WTC11 (cell line): ENCODE measurements at regions not wholly inside any gene's neighbourhood (a gene's known extent, or its start where the extent isn't known, plus 50 kb on each side); places are given as distances from the start of the nearest gene placed in this dataset.

Experiments
- ATAC-seq: fragments of 200-7000 bp; cut with Tn5 transposase; 2 replicates; pipeline ENCODE4 v1.10.0; 2021; ENCODE audit warnings: mild to moderate bottlenecking, moderate library complexity
- CTCF ChIA-PET: fragments of 300-600 bp; sonication (Branson Sonifier 250); formaldehyde crosslinking; loops from one replicate; lab custom pipeline; 2021; ENCODE audit warnings: antibody characterized with exemption; lab: Charles Lee
- POLR2A ChIA-PET: fragments of 350-600 bp; sonication (Branson Sonifier 250); formaldehyde crosslinking; loops from one replicate; lab custom pipeline; 2021; ENCODE audit warnings: antibody characterized with exemption; lab: Charles Lee
- DNase-seq: peaks from one replicate; pipeline ENCODE4 v3.0.0; 2021; ENCODE audit warnings: low spot score
- H3K27ac Mint-ChIP-seq: 2 replicates; pipeline ENCODE4 v1.8.0; 2021; ENCODE audit warnings: mixed read lengths
- H3K27me3 Mint-ChIP-seq: 2 replicates; pipeline ENCODE4 v1.8.0; 2021; ENCODE audit warnings: low read depth, mild to moderate bottlenecking, moderate library complexity, mixed read lengths
- H3K36me3 Mint-ChIP-seq: 2 replicates; pipeline ENCODE4 v1.8.0; 2021; ENCODE audit warnings: mixed read lengths
- H3K4me1 Mint-ChIP-seq: 2 replicates; pipeline ENCODE4 v1.8.0; 2022; ENCODE audit warnings: mixed read lengths
- H3K4me3 Mint-ChIP-seq: 2 replicates; pipeline ENCODE4 v1.8.0; 2021; ENCODE audit warnings: mild to moderate bottlenecking, moderate library complexity, mixed read lengths
- H3K9me3 Mint-ChIP-seq: 2 replicates; pipeline ENCODE4 v1.8.0; 2021; ENCODE audit warnings: mixed read lengths
- CREM ChIP-seq: sonication (generic); formaldehyde crosslinking; IDR thresholded peaks from 2 replicates; pipeline ENCODE4 v1.8.1; 2022; ENCODE audit warnings: mild to moderate bottlenecking, missing genetic modification reagents, moderate library complexity
- IRF2 ChIP-seq: sonication (generic); formaldehyde crosslinking; IDR thresholded peaks from 2 replicates; pipeline ENCODE4 v1.8.0; 2022; ENCODE audit warnings: low read depth, missing genetic modification reagents, borderline replicate concordance
- ZNF416 ChIP-seq: fragments of 250-450 bp; sonication (Bioruptor Pico); IDR thresholded peaks from 2 replicates; pipeline ENCODE4 v1.9.0; 2021; ENCODE audit warnings: mild to moderate bottlenecking, inconsistent platforms
- TF ChIP-seq, protein P1 (sequence below): sonication (generic); formaldehyde crosslinking; IDR thresholded peaks from 2 replicates; pipeline ENCODE4 v1.8.0; 2023; ENCODE audit warnings: missing genetic modification reagents, mild to moderate bottlenecking, borderline replicate concordance
- TF ChIP-seq, protein P2 (sequence below): sonication (generic); formaldehyde crosslinking; IDR thresholded peaks from 2 replicates; pipeline ENCODE4 v1.8.1; 2023; ENCODE audit warnings: mild to moderate bottlenecking, missing genetic modification reagents, moderate library complexity
- TF ChIP-seq, protein P3 (sequence below): sonication (generic); formaldehyde crosslinking; IDR thresholded peaks from 2 replicates; pipeline ENCODE4 v1.8.0; 2022; ENCODE audit warnings: missing genetic modification reagents
- TF ChIP-seq, protein P4 (sequence below): sonication (generic); formaldehyde crosslinking; IDR thresholded peaks from 2 replicates; pipeline ENCODE4 v1.8.0; 2023; ENCODE audit warnings: mild to moderate bottlenecking, missing genetic modification reagents
- TF ChIP-seq, protein P5 (sequence below): sonication (generic); formaldehyde crosslinking; IDR thresholded peaks from 2 replicates; pipeline ENCODE4 v1.8.1; 2022; ENCODE audit warnings: mild to moderate bottlenecking, missing genetic modification reagents, moderate library complexity, borderline replicate concordance
- TF ChIP-seq, protein P6 (sequence below): sonication (generic); formaldehyde crosslinking; IDR thresholded peaks from 2 replicates; pipeline ENCODE4 v1.8.0; 2022; ENCODE audit warnings: mild to moderate bottlenecking, missing genetic modification reagents
- TF ChIP-seq, protein P7 (sequence below): fragments of 250-450 bp; sonication (Bioruptor Pico); IDR thresholded peaks from 2 replicates; pipeline ENCODE4 v2.1.2; 2022; ENCODE audit warnings: mild to moderate bottlenecking, moderate library complexity
- TF ChIP-seq, protein P8 (sequence below): fragments of 200-600 bp; IDR thresholded peaks from 2 replicates; pipeline ENCODE4 v1.8.0; 2022; ENCODE audit warnings: antibody characterized with exemption
- TF ChIP-seq, protein P9 (sequence below): sonication (generic); formaldehyde crosslinking; conservative IDR thresholded peaks from 2 replicates; pipeline ENCODE4 v1.8.1; 2023; ENCODE audit warnings: mild to moderate bottlenecking, low read depth, missing genetic modification reagents, moderate library complexity
- TF ChIP-seq, protein P10 (sequence below): sonication (generic); formaldehyde crosslinking; conservative IDR thresholded peaks from 2 replicates; pipeline ENCODE4 v1.8.1; 2022; ENCODE audit warnings: mild to moderate bottlenecking, missing genetic modification reagents
- TF ChIP-seq, protein P11 (sequence below): sonication (generic); formaldehyde crosslinking; IDR thresholded peaks from 2 replicates; pipeline ENCODE4 v1.8.0; 2022; ENCODE audit warnings: mild to moderate bottlenecking, missing genetic modification reagents

DNA sequence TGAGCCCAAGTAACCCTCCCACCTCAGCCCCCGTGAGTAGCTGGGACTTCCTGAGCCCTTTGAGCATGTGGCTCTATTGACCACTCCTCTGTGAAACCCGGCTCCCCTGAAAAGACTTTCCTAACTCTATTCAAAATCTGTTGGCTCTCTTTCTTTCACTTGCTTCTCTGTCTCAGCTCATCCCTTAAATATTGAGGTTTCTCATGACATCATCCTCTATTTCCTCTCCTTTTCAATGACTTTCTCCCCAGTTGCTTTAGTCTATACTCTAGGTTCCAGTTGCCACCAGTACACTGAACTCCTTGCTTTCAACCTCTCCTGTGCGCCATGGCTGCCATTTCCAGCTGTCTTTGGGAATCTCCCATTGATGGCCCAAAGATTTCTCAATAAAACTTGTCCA is 79.8 kb upstream of the STK17B start:
- Mint-ChIP-seq H3K27me3 (no peaks in the 10 kb centered on the region), H3K4me3 (no peak overlapping the region), H3K27ac (no peak overlapping the region), H3K9me3 (no peaks in the 10 kb centered on the region), H3K4me1 (no peaks in the 10 kb centered on the region), H3K36me3 (no peaks in the 10 kb centered on the region)
- ChIA-PET POLR2A (no interaction called here), CTCF (no interaction called here)
- no peak for DNase-seq
- ATAC-seq, result no peak
- TF ChIP-seq, protein P1, sequence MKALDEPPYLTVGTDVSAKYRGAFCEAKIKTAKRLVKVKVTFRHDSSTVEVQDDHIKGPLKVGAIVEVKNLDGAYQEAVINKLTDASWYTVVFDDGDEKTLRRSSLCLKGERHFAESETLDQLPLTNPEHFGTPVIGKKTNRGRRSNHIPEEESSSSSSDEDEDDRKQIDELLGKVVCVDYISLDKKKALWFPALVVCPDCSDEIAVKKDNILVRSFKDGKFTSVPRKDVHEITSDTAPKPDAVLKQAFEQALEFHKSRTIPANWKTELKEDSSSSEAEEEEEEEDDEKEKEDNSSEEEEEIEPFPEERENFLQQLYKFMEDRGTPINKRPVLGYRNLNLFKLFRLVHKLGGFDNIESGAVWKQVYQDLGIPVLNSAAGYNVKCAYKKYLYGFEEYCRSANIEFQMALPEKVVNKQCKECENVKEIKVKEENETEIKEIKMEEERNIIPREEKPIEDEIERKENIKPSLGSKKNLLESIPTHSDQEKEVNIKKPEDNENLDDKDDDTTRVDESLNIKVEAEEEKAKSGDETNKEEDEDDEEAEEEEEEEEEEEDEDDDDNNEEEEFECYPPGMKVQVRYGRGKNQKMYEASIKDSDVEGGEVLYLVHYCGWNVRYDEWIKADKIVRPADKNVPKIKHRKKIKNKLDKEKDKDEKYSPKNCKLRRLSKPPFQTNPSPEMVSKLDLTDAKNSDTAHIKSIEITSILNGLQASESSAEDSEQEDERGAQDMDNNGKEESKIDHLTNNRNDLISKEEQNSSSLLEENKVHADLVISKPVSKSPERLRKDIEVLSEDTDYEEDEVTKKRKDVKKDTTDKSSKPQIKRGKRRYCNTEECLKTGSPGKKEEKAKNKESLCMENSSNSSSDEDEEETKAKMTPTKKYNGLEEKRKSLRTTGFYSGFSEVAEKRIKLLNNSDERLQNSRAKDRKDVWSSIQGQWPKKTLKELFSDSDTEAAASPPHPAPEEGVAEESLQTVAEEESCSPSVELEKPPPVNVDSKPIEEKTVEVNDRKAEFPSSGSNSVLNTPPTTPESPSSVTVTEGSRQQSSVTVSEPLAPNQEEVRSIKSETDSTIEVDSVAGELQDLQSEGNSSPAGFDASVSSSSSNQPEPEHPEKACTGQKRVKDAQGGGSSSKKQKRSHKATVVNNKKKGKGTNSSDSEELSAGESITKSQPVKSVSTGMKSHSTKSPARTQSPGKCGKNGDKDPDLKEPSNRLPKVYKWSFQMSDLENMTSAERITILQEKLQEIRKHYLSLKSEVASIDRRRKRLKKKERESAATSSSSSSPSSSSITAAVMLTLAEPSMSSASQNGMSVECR (CRISPR knock-in tag), result no peak
- TF ChIP-seq, protein P2, sequence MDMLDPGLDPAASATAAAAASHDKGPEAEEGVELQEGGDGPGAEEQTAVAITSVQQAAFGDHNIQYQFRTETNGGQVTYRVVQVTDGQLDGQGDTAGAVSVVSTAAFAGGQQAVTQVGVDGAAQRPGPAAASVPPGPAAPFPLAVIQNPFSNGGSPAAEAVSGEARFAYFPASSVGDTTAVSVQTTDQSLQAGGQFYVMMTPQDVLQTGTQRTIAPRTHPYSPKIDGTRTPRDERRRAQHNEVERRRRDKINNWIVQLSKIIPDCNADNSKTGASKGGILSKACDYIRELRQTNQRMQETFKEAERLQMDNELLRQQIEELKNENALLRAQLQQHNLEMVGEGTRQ (CRISPR knock-in tag), result no peak
- TF ChIP-seq, protein P3, sequence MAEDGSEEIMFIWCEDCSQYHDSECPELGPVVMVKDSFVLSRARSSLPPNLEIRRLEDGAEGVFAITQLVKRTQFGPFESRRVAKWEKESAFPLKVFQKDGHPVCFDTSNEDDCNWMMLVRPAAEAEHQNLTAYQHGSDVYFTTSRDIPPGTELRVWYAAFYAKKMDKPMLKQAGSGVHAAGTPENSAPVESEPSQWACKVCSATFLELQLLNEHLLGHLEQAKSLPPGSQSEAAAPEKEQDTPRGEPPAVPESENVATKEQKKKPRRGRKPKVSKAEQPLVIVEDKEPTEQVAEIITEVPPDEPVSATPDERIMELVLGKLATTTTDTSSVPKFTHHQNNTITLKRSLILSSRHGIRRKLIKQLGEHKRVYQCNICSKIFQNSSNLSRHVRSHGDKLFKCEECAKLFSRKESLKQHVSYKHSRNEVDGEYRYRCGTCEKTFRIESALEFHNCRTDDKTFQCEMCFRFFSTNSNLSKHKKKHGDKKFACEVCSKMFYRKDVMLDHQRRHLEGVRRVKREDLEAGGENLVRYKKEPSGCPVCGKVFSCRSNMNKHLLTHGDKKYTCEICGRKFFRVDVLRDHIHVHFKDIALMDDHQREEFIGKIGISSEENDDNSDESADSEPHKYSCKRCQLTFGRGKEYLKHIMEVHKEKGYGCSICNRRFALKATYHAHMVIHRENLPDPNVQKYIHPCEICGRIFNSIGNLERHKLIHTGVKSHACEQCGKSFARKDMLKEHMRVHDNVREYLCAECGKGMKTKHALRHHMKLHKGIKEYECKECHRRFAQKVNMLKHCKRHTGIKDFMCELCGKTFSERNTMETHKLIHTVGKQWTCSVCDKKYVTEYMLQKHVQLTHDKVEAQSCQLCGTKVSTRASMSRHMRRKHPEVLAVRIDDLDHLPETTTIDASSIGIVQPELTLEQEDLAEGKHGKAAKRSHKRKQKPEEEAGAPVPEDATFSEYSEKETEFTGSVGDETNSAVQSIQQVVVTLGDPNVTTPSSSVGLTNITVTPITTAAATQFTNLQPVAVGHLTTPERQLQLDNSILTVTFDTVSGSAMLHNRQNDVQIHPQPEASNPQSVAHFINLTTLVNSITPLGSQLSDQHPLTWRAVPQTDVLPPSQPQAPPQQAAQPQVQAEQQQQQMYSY, result no peak
- TF ChIP-seq, protein P4, sequence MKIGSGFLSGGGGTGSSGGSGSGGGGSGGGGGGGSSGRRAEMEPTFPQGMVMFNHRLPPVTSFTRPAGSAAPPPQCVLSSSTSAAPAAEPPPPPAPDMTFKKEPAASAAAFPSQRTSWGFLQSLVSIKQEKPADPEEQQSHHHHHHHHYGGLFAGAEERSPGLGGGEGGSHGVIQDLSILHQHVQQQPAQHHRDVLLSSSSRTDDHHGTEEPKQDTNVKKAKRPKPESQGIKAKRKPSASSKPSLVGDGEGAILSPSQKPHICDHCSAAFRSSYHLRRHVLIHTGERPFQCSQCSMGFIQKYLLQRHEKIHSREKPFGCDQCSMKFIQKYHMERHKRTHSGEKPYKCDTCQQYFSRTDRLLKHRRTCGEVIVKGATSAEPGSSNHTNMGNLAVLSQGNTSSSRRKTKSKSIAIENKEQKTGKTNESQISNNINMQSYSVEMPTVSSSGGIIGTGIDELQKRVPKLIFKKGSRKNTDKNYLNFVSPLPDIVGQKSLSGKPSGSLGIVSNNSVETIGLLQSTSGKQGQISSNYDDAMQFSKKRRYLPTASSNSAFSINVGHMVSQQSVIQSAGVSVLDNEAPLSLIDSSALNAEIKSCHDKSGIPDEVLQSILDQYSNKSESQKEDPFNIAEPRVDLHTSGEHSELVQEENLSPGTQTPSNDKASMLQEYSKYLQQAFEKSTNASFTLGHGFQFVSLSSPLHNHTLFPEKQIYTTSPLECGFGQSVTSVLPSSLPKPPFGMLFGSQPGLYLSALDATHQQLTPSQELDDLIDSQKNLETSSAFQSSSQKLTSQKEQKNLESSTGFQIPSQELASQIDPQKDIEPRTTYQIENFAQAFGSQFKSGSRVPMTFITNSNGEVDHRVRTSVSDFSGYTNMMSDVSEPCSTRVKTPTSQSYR (CRISPR knock-in tag), result no peak
- no peak for TF ChIP-seq ZNF416 (CRISPR knock-in tag)
- TF ChIP-seq, protein P5, sequence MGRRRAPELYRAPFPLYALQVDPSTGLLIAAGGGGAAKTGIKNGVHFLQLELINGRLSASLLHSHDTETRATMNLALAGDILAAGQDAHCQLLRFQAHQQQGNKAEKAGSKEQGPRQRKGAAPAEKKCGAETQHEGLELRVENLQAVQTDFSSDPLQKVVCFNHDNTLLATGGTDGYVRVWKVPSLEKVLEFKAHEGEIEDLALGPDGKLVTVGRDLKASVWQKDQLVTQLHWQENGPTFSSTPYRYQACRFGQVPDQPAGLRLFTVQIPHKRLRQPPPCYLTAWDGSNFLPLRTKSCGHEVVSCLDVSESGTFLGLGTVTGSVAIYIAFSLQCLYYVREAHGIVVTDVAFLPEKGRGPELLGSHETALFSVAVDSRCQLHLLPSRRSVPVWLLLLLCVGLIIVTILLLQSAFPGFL (CRISPR knock-in tag), result no peak
- TF ChIP-seq, protein P6, sequence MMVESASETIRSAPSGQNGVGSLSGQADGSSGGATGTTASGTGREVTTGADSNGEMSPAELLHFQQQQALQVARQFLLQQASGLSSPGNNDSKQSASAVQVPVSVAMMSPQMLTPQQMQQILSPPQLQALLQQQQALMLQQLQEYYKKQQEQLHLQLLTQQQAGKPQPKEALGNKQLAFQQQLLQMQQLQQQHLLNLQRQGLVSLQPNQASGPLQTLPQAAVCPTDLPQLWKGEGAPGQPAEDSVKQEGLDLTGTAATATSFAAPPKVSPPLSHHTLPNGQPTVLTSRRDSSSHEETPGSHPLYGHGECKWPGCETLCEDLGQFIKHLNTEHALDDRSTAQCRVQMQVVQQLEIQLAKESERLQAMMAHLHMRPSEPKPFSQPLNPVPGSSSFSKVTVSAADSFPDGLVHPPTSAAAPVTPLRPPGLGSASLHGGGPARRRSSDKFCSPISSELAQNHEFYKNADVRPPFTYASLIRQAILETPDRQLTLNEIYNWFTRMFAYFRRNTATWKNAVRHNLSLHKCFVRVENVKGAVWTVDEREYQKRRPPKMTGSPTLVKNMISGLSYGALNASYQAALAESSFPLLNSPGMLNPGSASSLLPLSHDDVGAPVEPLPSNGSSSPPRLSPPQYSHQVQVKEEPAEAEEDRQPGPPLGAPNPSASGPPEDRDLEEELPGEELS (CRISPR knock-in tag), result no peak
- TF ChIP-seq, protein P7, sequence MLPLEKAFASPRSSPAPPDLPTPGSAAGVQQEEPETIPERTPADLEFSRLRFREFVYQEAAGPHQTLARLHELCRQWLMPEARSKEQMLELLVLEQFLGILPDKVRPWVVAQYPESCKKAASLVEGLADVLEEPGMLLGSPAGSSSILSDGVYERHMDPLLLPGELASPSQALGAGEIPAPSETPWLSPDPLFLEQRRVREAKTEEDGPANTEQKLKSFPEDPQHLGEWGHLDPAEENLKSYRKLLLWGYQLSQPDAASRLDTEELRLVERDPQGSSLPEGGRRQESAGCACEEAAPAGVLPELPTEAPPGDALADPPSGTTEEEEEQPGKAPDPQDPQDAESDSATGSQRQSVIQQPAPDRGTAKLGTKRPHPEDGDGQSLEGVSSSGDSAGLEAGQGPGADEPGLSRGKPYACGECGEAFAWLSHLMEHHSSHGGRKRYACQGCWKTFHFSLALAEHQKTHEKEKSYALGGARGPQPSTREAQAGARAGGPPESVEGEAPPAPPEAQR (CRISPR knock-in tag), result no peak
- TF ChIP-seq IRF2 (CRISPR knock-in tag), result no peak
- TF ChIP-seq, protein P8, sequence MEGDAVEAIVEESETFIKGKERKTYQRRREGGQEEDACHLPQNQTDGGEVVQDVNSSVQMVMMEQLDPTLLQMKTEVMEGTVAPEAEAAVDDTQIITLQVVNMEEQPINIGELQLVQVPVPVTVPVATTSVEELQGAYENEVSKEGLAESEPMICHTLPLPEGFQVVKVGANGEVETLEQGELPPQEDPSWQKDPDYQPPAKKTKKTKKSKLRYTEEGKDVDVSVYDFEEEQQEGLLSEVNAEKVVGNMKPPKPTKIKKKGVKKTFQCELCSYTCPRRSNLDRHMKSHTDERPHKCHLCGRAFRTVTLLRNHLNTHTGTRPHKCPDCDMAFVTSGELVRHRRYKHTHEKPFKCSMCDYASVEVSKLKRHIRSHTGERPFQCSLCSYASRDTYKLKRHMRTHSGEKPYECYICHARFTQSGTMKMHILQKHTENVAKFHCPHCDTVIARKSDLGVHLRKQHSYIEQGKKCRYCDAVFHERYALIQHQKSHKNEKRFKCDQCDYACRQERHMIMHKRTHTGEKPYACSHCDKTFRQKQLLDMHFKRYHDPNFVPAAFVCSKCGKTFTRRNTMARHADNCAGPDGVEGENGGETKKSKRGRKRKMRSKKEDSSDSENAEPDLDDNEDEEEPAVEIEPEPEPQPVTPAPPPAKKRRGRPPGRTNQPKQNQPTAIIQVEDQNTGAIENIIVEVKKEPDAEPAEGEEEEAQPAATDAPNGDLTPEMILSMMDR, result no peak
- TF ChIP-seq CREM (CRISPR knock-in tag), result no peak
- TF ChIP-seq, protein P9, sequence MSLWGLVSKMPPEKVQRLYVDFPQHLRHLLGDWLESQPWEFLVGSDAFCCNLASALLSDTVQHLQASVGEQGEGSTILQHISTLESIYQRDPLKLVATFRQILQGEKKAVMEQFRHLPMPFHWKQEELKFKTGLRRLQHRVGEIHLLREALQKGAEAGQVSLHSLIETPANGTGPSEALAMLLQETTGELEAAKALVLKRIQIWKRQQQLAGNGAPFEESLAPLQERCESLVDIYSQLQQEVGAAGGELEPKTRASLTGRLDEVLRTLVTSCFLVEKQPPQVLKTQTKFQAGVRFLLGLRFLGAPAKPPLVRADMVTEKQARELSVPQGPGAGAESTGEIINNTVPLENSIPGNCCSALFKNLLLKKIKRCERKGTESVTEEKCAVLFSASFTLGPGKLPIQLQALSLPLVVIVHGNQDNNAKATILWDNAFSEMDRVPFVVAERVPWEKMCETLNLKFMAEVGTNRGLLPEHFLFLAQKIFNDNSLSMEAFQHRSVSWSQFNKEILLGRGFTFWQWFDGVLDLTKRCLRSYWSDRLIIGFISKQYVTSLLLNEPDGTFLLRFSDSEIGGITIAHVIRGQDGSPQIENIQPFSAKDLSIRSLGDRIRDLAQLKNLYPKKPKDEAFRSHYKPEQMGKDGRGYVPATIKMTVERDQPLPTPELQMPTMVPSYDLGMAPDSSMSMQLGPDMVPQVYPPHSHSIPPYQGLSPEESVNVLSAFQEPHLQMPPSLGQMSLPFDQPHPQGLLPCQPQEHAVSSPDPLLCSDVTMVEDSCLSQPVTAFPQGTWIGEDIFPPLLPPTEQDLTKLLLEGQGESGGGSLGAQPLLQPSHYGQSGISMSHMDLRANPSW (CRISPR knock-in tag), result no peak
- TF ChIP-seq, protein P10, sequence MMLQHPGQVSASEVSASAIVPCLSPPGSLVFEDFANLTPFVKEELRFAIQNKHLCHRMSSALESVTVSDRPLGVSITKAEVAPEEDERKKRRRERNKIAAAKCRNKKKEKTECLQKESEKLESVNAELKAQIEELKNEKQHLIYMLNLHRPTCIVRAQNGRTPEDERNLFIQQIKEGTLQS (CRISPR knock-in tag), result no peak
- TF ChIP-seq, protein P11, sequence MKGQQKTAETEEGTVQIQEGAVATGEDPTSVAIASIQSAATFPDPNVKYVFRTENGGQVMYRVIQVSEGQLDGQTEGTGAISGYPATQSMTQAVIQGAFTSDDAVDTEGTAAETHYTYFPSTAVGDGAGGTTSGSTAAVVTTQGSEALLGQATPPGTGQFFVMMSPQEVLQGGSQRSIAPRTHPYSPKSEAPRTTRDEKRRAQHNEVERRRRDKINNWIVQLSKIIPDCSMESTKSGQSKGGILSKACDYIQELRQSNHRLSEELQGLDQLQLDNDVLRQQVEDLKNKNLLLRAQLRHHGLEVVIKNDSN (CRISPR knock-in tag), result no peak
